Forelimb muscle (tissue), 1 donor: ENCODE measurements at regions not wholly inside any gene's neighbourhood (a gene's known extent, or its start where the extent isn't known, plus 50 kb on each side); places are given as distances from the start of the nearest gene placed in this dataset.

Experiments
- DNase-seq: peaks from one replicate; pipeline ENCODE4 v3.0.0-alpha.2; 2013; ENCODE audit warnings: low read depth

DNA sequence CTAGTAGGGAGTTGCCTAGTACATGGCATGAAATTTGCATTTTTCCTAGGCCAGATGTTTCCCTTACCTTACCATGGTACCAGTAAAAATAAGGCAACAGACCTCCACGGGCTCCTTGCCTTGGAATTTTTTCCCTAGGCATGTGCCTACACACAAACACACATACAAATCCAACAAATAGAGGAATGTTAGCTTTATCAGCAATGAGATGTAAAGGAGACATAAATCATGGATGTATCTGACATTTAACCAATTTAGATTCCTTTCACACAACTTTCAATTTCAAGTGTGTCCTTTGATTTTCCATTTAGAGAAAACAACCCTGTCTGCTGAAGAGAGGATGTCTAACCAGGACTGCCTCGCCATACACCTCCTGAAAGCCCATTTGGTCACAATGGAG, 209.7 kb upstream of the SP4 start:
- DNase-seq = no peak

DNA sequence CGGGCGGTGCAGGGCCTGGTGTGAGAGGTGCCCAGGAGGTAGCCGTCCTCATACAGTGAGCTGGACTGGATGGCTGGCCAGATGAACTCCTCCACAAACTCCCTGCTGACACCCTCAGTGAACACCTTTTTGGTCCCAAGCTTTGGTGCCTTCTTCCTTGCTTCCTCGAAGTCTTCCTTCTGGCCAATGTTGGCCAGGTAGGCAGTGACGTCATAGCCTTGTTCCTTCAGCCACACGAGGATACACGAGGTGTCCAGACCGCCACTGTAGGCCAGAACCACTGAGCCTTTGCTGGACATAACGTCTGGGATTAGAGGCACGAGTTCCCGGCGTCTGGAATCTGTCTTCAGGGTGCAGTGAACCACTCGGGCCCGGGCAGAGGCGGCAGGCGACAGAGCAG, 206.8 kb upstream of the SP4 start:
- DNase-seq = no peak

DNA sequence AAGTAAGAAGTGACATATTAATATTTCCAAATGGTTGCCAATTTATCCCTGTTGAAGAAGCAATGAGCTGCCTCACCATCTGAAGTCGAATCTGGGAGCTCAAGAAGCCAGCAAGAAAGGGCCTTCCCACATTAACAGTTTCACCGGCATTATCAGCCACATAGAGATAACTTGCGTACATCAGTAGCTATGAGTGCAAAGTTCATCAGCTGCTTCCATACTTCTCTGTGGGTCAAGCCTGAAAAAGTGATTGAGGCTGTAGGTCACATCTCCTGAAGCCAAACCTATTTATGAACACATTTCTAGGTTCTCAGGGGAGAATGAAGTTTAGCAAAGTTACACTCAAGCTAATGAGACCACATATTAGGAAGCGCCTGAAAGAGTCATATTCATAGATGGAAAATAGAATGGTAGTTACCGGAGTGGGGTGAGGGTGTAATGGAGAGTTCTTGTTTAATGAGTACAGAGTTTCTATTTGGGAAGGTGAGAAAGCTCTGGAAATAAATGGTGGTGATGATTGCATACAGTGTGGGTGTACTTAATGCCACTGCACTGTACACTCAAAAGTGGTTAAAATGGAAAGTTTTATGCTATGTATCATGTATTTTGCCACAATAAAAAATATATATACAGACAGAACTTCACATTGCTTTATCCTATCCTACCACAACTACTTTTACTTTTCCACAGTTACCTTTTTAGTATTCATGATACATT, 189.3 kb upstream of the SP4 start:
- no peak for DNase-seq

DNA sequence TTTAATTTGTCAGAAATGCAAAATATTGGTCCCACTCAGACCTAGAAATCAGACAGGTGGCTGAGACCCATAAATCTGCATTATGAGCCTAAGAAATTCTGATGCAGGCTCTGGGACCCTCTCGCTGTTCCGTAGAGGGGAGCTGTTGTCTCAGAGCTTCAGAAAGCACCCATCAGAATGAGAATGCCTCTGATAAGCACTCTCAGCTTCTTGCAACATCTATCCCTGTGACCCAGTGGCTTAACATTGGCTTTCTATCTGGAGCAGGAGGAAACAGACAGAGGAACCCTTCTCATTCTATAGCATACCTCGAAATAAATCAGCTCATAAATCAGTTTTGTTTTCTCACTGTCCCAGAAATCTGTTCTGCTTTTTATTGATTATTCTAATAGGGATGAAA, 184.6 kb upstream of the SP4 start:
- DNase-seq = no peak

DNA sequence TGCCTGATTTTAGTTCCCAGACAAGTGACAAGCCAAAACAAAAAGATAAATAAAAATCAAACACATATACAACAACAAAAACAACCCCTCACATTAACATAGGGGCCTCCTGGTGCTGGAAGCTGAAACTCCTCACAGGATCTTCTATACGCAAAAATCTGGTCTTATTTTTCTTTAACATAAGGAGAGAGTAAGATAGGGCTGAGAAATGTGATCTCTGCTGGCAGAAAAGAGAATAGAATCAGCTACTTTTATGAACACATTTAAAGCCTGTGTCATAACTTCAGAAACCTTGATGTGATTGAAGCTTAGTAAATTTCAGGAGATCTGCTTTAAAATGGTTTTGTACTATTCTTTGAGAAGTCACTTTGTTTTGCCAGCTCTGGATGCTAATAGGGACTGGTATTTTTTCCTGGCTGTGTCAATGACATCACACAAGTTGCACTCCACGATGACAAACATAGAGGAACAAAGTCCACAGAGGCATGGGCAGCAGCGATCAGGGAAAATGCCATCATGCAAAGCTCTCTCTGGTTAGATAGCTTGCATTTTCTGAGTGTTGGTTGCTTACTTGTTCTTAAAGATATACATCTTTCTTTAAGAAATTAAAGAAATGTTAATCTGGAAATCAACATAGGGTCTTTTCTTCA, 176.6 kb upstream of the SP4 start:
- DNase-seq = no peak

DNA sequence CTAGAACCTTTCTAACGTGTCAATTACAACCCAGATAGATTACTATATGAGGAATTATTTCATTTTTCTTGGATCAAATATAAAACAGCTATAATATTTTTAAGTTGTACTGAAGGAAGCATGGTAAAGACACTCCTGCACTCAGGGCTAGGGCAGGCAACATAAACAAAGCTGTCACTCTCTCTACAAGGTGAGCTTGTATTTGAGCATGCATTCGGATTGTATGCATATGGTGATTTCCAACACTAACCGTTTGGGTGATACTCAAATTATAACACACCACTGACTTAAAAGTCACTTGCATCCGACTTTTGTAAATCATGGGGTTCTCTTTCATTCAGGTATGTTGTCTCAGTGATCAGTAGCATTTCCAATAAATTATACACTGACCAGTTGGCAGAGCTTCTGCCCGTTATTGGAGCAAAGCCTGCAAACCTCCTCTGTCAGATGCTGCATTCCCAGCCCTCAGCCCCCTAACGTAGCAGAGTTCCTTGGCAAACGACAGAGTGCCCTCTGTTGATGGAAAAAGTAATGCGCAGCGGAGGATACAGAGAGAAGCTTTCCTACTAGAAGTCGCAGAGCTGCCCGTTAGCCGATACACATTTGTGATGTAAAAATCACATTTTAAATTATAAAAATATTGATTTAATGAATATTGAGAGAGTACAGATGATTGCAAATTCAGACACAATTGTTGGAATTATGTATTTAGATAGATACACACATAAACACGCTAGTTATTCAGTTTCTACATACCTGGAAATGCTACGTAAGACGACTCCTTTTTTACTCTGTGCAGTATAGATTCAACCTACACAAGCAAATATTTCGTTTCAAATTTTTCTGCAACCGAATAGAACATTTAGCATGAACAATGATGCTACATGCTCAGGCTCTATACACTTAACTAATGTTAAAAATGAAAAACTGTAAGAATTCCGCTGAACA, 173.9 kb upstream of the SP4 start:
- peak; percentile 31 for DNase-seq

DNA sequence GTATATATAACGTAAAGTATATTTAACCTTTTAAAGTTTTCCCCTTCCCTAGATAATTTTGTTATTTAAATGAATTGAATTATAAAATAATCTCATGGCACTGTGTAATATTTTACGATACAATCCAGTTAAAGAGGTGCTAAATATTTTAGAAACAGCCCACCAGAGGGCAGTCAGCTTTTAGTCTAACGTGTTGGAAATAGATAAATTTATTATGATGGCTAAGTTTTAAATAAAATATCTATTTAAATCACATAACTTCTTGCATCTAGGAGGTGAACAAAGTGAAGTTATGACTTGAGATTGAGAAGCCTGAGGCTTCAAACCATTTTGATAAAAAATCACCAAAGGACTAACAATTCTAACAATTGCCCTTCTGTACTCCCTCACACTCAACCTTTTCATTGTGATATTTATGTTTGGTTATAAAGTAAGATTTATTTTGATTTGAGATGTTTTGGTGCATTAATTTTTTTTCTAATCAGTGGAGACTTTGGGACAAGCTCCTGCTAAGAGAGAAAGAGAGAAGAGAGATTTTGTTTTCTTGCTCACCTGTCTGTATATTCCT, 171.5 kb upstream of the SP4 start:
- peak; percentile 2 for DNase-seq

DNA sequence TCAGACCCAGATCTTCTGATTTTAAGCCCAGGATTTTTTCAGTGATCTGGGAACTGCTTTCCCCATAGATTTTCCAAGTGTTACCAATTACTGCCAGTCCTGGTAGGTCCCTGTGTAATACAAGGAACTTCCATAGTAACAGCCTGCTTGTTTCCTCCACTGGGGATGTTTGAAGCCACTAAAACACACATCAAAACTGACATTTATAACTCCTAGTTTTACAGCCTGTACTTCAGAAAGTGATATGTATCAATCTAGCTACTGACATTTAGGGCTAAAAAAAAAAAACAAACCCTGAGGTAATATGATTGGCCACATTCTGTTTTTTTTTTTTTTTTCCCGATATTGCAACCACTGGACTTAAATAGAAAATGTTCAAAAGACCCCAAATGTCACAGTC, 166.9 kb upstream of the SP4 start:
- no peak for DNase-seq

DNA sequence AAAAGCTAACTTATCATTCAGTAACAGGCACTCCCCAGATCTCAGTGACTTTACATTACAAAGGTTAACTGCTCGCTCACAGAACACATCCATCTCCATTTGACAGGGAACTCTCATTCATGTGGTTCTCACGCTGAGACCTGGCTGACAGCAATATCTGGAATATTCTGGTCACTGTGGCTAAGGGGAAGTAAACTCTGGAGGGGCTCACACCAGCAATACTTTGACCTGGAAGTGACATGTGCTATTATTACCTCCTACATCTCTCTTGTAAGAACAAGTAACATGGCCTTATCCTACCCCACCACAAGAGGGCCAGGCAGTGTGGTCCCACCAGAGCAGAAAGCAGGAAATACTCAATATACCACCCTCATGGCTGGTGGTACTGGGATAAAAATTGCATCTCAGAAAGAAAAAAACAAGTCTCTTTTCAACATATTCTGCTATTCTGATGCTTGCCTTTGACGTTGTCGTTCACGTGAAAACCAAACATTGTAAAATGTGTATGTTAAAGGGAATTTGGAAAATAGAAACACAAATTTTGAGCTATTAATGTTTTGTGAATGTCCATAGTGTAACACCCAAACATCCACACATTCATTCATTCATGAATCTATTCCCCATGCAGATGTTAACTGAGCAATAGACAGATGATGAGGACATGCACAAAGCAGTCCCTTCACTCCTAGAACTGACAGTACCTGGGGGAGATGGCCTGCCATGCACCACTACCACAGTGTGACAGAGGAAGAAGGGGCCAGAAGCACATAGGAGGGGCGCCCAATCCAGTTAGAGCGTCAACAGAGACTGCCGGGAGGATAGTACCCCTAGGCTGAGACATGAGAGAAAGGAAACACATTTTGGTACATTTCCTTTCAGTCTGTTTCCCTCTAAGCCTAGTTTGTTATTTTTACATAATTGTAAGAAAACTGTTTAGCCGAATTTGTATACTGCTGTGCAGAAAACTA, 166.0 kb upstream of the SP4 start:
- DNase-seq = no peak

DNA sequence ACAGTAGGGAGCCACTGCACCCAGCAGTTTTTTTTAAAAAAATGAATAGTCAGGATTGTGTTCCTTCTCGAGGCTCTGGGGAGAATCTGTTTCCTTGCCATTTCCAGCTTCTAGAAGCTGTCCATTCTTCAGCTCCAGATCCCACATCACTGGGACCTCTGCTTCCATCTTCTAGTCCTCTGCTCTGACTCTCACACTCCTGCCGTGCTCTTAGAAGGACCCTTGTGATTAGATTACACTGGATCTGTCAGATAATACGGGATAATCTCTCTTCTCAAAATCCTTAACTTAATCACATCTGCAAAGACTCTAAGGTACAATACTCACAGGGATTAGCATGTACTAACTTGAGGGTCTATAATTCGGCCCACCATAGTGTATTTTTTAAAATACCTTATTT, 158.9 kb upstream of the SP4 start:
- no peak for DNase-seq

DNA sequence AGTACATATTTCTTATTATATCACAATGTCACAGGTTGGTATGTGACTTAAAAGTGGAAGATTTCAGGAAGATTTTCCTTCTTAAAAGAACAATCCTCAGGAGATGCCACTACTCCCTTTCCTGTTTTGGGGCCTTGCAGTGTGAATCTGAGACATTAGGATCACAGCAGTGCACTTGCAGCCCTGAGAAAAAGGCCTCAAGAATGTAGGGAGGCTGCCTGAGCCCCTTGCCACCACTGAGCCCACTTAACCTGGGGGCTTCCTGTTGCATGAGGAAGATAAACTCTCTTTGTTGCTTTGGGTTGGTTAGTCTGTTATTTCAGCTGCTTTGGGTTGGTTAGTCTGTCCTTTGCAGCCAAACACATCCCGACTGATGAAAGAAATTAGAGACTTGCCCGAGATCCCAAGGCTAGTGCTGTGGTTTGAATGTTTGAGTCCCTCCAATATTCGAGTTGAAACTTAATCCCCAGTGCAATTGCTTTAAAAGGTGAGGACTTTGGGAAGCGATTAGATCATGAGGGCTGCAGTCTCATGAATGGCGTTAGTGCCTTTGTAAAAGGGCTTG, 151.3 kb upstream of the SP4 start:
- no peak for DNase-seq

DNA sequence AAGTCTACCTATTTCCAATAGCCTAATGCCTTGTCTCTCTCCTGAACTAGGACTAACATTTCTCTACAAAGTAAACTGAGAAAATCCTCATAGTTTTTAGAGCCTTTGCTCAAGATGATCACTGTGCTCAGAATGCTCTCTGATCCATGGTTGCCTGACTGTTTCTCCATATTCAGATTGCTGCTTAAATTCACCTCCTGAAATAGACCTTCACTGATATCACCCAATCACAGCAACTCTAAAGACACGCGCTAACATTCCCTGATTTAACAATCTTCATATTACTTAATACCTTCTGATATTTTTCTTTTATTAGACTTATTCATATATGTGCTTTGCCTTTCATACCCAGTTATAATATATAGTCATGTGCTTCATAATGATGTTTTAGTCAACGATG, 148.9 kb upstream of the SP4 start:
- DNase-seq = no peak

DNA sequence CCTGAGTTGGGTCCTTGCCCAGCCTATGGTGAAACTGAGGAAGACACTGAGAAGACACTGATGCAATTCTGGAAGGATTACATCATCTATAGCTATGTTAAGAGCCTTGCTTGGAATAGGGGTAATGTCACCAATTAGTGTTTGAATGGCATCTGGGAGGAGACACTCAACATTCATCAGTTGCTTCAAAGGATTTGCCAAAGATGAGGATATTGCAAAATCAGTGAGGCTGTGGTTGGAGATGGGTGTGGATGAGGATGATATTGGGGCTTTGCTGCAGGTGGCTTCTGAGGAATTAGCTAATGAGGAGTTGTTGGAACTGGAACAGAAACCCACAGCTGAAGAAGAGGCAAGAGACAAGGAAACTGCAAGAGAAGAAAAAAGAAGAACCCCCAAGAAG, 146.7 kb upstream of the SP4 start:
- no peak for DNase-seq

DNA sequence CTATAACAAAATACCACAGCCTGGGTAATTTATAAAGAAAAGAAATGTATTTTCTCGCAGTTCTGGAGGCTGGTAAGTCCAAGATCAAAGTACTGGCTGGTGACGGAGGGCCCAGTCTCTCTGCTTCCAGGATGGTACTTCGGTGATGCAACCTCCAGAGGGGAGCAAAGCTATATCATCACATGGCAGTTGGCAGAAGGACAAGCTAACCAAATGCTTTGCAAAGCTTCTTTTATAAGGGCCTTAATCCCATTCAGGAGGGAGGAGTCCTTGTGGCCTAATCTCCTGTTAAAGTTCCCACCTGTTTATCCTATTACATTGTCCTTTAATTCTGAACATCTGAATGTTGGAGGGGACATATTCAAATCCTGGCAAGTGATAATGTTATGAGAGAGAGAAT, 134.1 kb upstream of the SP4 start:
- no peak for DNase-seq

DNA sequence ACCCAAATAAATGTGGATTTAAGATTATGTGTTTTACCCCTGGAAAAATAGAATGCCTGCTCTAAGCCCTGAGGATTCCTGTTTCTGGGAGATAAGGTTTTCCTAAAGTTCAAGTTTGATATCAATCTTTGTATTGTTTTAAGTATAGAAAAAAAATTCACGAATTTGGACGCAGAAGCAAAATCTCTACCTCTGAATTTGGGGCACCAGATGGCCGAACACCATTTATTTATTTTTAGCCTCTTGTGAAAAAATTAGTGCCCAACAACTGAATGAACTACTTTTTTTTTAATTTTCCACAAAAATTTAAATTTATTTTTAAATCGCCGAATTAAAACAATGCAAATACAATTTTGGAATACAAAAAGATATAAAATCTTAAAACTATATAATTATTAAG, 128.1 kb upstream of the SP4 start:
- no peak for DNase-seq

DNA sequence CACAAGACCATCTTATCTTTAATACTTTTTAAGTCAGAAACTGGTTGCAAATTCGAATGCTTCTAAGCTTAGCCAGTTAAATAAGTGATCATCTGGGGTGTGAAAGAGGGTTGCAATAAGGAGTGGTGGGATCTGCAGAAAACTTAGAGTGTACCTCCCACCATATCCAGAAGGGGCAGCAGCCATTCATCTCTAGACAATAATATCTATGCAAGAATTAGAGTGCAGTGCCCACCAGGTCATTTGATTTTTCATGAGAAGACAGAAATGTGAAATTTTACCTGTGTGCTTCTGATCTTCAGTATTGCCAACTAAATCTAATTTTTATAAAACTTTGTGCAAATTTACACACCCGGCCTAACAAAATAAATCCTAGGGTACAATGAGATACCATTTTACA, 127.2 kb upstream of the SP4 start:
- no peak for DNase-seq

DNA sequence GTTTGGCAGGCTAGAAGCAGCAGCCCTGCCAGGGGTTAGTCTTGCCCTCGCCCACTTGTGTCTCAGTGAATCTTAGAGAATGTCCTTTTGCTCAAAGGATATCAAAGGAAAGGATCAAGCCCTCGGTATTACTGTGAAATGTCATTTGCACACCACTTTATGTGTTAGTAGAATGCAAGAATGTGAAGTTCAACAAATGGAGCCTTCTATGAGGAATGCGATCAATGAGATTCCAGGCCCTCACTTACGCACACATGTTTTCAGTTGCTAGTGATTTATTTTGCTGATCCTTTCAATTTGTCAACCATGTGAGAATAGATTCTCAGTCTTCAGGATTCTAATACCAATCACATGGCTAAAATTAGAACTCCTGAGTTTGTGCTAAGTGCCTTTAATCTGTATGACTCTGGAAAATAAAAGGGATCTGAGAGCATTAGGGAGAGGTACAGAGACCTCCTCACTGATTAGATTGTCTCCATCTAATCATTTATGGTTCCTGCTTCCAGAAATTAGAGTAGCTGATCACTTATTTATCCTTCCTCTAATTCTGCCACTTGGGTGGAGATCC, 123.0 kb upstream of the SP4 start:
- no peak for DNase-seq

DNA sequence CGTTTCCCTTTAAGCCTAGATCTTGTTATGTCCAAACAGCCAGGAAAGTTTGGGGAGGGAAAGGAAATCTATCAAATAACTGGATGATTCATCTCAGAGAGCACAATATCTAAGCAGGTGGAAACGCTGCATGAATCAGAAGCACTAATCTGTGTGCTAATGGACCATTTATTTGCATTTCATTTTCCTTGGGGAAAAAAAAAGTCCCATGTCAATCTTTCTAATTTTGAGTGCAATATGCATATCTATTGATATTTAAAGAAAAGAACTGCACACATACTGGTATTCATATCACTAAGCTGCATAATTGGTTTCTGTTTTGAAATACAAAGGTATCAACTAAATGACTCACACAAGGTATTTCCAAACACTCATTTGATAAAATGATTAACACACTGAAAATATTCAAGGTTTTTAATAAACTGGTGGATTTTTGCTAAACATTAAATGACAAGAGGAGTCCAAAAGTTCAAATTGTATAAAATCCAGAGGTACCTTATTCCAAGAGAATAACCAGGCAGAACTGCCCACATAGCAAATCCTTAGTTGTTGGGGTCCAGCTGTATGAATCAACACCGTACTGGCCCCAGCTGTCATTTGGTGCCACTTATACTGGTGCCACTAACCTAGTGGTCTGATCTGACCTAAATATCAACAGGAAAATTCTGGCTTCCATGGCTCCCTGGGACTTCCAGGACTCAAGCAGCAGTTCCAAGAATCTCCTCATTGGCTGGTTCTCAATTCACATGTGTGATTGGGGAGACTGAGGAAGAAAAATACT, 122.2 kb upstream of the SP4 start:
- no peak for DNase-seq

DNA sequence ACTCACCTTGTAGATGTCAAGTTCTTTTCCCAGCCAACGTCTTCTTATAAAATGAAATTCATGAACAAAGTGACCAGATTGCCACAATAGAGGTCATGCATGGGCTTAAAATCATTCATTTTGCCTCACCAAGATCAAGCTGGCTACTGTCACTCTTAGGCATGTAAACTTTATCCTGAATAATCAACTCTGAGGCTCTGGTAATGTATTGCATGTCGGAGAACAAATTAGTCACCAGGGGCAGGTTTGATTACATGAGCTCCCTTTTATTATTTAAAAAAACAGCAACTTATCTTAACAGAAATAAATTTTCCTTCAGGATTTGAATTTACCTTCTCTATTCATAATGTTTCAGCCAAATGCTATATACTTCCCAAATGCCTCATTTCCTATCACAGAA, 112.9 kb upstream of the SP4 start:
- DNase-seq = no peak
